Naive thymus-derived CD8-positive, alpha-beta T cell (primary cell): ENCODE measurements at regions not wholly inside any gene's neighbourhood (a gene's known extent, or its start where the extent isn't known, plus 50 kb on each side); places are given as distances from the start of the nearest gene placed in this dataset.
"Not testable (repeated sequence)": the region's sequence is repeated elsewhere in the genome, so short reads cannot be mapped to it uniquely, and the experiment has no call there.

ENCODE experiments used
- ATAC-seq, 2 donors: fragments of 150-1000 bp; cut with Tn5 transposase in 1 of 2; sonication (Bioruptor Pico), chemical (Tn5 transposase) in 1 of 2; 1 replicate in 1 of 2; 2 replicates in 1 of 2; pipeline ENCODE4 v1.10.0; 2021; ENCODE audit warnings: mild to moderate bottlenecking in 2 of 2, moderate library complexity in 2 of 2
- POLR2A ChIA-PET: fragments of 350-600 bp; sonication (Branson Sonifier 250); formaldehyde crosslinking; loops from one replicate; lab custom pipeline; 2021; ENCODE audit warnings: antibody characterized with exemption; lab: Charles Lee
- DNase-seq, 10 donors: peaks; one replicate each; pipeline versions ENCODE4 v3.0.0 to v3.0.0-alpha.2; 2020 to 2022
- H3K27ac Mint-ChIP-seq, 10 donors: one replicate each; pipeline ENCODE4 v1.8.0; 2020 to 2022; ENCODE audit warnings: mild to moderate bottlenecking in 10 of 10, mixed read lengths in 10 of 10, moderate library complexity in 4 of 10, inconsistent platforms in 1 of 10
- H3K27me3 Mint-ChIP-seq, 5 donors: one replicate each; pipeline ENCODE4 v1.8.0; 2021 to 2022; ENCODE audit warnings: mixed read lengths in 5 of 5
- H3K36me3 Mint-ChIP-seq, 3 donors: one replicate each; pipeline ENCODE4 v1.8.0; 2020 to 2022; ENCODE audit warnings: mixed read lengths in 3 of 3, mild to moderate bottlenecking in 2 of 3, inconsistent platforms in 1 of 3
- H3K4me1 Mint-ChIP-seq, 4 donors: one replicate each; pipeline ENCODE4 v1.8.0; 2021 to 2022; ENCODE audit warnings: mixed read lengths in 4 of 4
- H3K4me3 Mint-ChIP-seq, 10 donors: one replicate each; pipeline ENCODE4 v1.8.0; 2020 to 2022; ENCODE audit warnings: mild to moderate bottlenecking in 10 of 10, mixed read lengths in 10 of 10, moderate library complexity in 6 of 10, inconsistent platforms in 1 of 10
- H3K9me3 Mint-ChIP-seq, 9 donors: one replicate each; pipeline ENCODE4 v1.8.0; 2020 to 2022; ENCODE audit warnings: mixed read lengths in 9 of 9, mild to moderate bottlenecking in 3 of 9, inconsistent platforms in 1 of 9, moderate library complexity in 1 of 9

GRCh38 chr21:28508126-28508525 is 484.6 kb downstream of the LTN1 start:
- Mint-ChIP-seq H3K27me3 (peaks cover 0 to 11% (median 2%) of the 10 kb centered on the region in 5 donors), H3K4me3 (no peak overlapping the region), H3K9me3 (peaks cover 0 to 38% (median 17%) of the 10 kb centered on the region in 9 donors), H3K36me3 (peaks cover 0 to 21% (median 4%) of the 10 kb centered on the region in 3 donors), H3K27ac (no peak overlapping the region), H3K4me1 (no peaks in the 10 kb centered on the region)
- POLR2A ChIA-PET = no interaction called here
- ATAC-seq (no peak), DNase-seq (no peak)

- Mint-ChIP-seq H3K9me3 (peaks cover 0 to 10% (median 5%) of the 10 kb centered on the region in 9 donors), H3K27me3 (peaks cover 0 to 5% (median 0%) of the 10 kb centered on the region in 5 donors), H3K27ac (no peak overlapping the region), H3K36me3 (peaks cover 0 to 10% (median 3%) of the 10 kb centered on the region in 3 donors), H3K4me1 (no peaks in the 10 kb centered on the region), H3K4me3 (no peak overlapping the region)
- ATAC-seq = no peak
- DNase-seq = no peak
- POLR2A ChIA-PET = no interaction called here
Measured at GRCh38 chr21:28496517-28496916, 496.2 kb downstream of the LTN1 start.

GRCh38 chr21:28492127-28492526 is 500.6 kb downstream of the LTN1 start:
- no peak for ATAC-seq
- H3K9me3 Mint-ChIP-seq = no peaks in the 10 kb centered on the region
- H3K4me3 Mint-ChIP-seq = no peak overlapping the region
- DNase-seq = no peak
- no peaks in the 10 kb centered on the region for H3K4me1 Mint-ChIP-seq
- H3K36me3 Mint-ChIP-seq = no peaks in the 10 kb centered on the region
- H3K27me3 Mint-ChIP-seq = peaks cover 0 to 2% (median 0%) of the 10 kb centered on the region in 5 donors
- POLR2A ChIA-PET = no interaction called here
- no peak overlapping the region for H3K27ac Mint-ChIP-seq

- H3K27ac Mint-ChIP-seq = no peak overlapping the region
- H3K9me3 Mint-ChIP-seq = no peaks in the 10 kb centered on the region
- no peak overlapping the region for H3K4me3 Mint-ChIP-seq
- ATAC-seq = no peak
- no peaks in the 10 kb centered on the region for H3K36me3 Mint-ChIP-seq
- no peaks in the 10 kb centered on the region for H3K4me1 Mint-ChIP-seq
- peaks cover 0 to 2% (median 0%) of the 10 kb centered on the region in 5 donors for H3K27me3 Mint-ChIP-seq
- POLR2A ChIA-PET = no interaction called here
- no peak for DNase-seq
Measured at GRCh38 chr21:28489821-28490350, 502.8 kb downstream of the LTN1 start.

- H3K4me3 Mint-ChIP-seq = no peak overlapping the region
- peaks cover 0 to 2% (median 0%) of the 10 kb centered on the region in 5 donors for H3K27me3 Mint-ChIP-seq
- no peak overlapping the region for H3K27ac Mint-ChIP-seq
- DNase-seq (no peak), ATAC-seq (no peak)
- H3K36me3 Mint-ChIP-seq = no peaks in the 10 kb centered on the region
- H3K4me1 Mint-ChIP-seq = no peaks in the 10 kb centered on the region
- no peaks in the 10 kb centered on the region for H3K9me3 Mint-ChIP-seq
- POLR2A ChIA-PET = no interaction called here
Measured at GRCh38 chr21:28489162-28489561, 503.5 kb downstream of the LTN1 start.

- DNase-seq = no peak
- Mint-ChIP-seq H3K9me3 (no peaks in the 10 kb centered on the region), H3K4me3 (no peak overlapping the region), H3K36me3 (no peaks in the 10 kb centered on the region), H3K27ac (no peak overlapping the region), H3K4me1 (no peaks in the 10 kb centered on the region), H3K27me3 (peaks cover 0 to 2% (median 0%) of the 10 kb centered on the region in 5 donors)
- POLR2A ChIA-PET = no interaction called here
- ATAC-seq = no peak
Measured at GRCh38 chr21:28487455-28488070, 505.1 kb downstream of the LTN1 start.

- H3K4me1 Mint-ChIP-seq = no peaks in the 10 kb centered on the region
- H3K4me3 Mint-ChIP-seq = no peak overlapping the region
- no peak overlapping the region for H3K27ac Mint-ChIP-seq
- ATAC-seq = no peak
- H3K36me3 Mint-ChIP-seq = no peaks in the 10 kb centered on the region
- H3K27me3 Mint-ChIP-seq = peaks cover 0 to 2% (median 0%) of the 10 kb centered on the region in 5 donors
- DNase-seq = no peak
- POLR2A ChIA-PET = no interaction called here
- no peaks in the 10 kb centered on the region for H3K9me3 Mint-ChIP-seq
Measured at GRCh38 chr21:28485301-28486022, 507.2 kb downstream of the LTN1 start.

GRCh38 chr21:28483301-28484035 is 509.2 kb downstream of the LTN1 start:
- no peaks in the 10 kb centered on the region for H3K4me1 Mint-ChIP-seq
- H3K27ac Mint-ChIP-seq = no peak overlapping the region
- peaks cover 0 to 2% (median 0%) of the 10 kb centered on the region in 5 donors for H3K27me3 Mint-ChIP-seq
- H3K36me3 Mint-ChIP-seq = no peaks in the 10 kb centered on the region
- POLR2A ChIA-PET = no interaction called here
- no peak for DNase-seq
- no peaks in the 10 kb centered on the region for H3K9me3 Mint-ChIP-seq
- ATAC-seq = no peak
- H3K4me3 Mint-ChIP-seq = no peak overlapping the region

- H3K4me3 Mint-ChIP-seq = no peak overlapping the region
- H3K27me3 Mint-ChIP-seq = no peaks in the 10 kb centered on the region
- ATAC-seq (no peak), DNase-seq (no peak)
- H3K4me1 Mint-ChIP-seq = no peaks in the 10 kb centered on the region
- POLR2A ChIA-PET = no interaction called here
- no peak overlapping the region for H3K27ac Mint-ChIP-seq
- no peaks in the 10 kb centered on the region for H3K36me3 Mint-ChIP-seq
- peaks cover 0 to 3% (median 0%) of the 10 kb centered on the region in 9 donors for H3K9me3 Mint-ChIP-seq
Measured at GRCh38 chr21:28482657-28483056, 510.0 kb downstream of the LTN1 start.

- ATAC-seq (no peak), DNase-seq (no peak)
- H3K27me3 Mint-ChIP-seq = peaks cover 0 to 5% (median 0%) of the 10 kb centered on the region in 5 donors
- H3K4me1 Mint-ChIP-seq = no peaks in the 10 kb centered on the region
- H3K36me3 Mint-ChIP-seq = no peaks in the 10 kb centered on the region
- H3K9me3 Mint-ChIP-seq = peaks cover 0 to 3% (median 0%) of the 10 kb centered on the region in 9 donors
- no peak overlapping the region for H3K27ac Mint-ChIP-seq
- POLR2A ChIA-PET = no interaction called here
- no peak overlapping the region for H3K4me3 Mint-ChIP-seq
Measured at GRCh38 chr21:28480470-28480869, 512.2 kb downstream of the LTN1 start.

- POLR2A ChIA-PET = no interaction called here
- Mint-ChIP-seq H3K36me3 (no peaks in the 10 kb centered on the region), H3K27me3 (peaks cover 0 to 22% (median 6%) of the 10 kb centered on the region in 5 donors), H3K4me1 (no peaks in the 10 kb centered on the region), H3K27ac (no peak overlapping the region), H3K9me3 (peaks cover 0 to 3% (median 0%) of the 10 kb centered on the region in 9 donors), H3K4me3 (no peak overlapping the region)
- ATAC-seq (no peak), DNase-seq (no peak)
Measured at GRCh38 chr21:28473530-28474220, 519.0 kb downstream of the LTN1 start.

- POLR2A ChIA-PET, H3K27ac Mint-ChIP-seq, H3K4me3 Mint-ChIP-seq, H3K36me3 Mint-ChIP-seq, DNase-seq, H3K4me1 Mint-ChIP-seq, H3K9me3 Mint-ChIP-seq, ATAC-seq: not testable (repeated sequence)
- peaks cover 0 to 22% (median 6%) of the 10 kb centered on the region in 5 donors for H3K27me3 Mint-ChIP-seq
Measured at GRCh38 chr21:28472543-28472942, 520.1 kb downstream of the LTN1 start.
